GM10266 (cell line): ENCODE measurements at regions not wholly inside any gene's neighbourhood (a gene's known extent, or its start where the extent isn't known, plus 50 kb on each side); places are given as distances from the start of the nearest gene placed in this dataset.

Source experiments
- DNase-seq: peaks from one replicate; pipeline ENCODE4 v3.0.0; 2012; ENCODE audit errors: extremely low spot score
- CTCF ChIP-seq: IDR thresholded peaks from 2 replicates; pipeline ENCODE4 v1.5.1; 2012; ENCODE audit warnings: mild to moderate bottlenecking, low read depth; ENCODE audit not compliant: control insufficient read depth, insufficient read depth; ENCODE audit errors: missing control alignments

- DNase-seq: no peak
- no peak for TF ChIP-seq CTCF
These were observed 227.8 kb downstream of the KDR start for GRCh38 chr4:54897590-54897989.

- no peak for DNase-seq
- TF ChIP-seq CTCF: no peak
These were observed 224.9 kb downstream of the KIT start for GRCh38 chr4:54882616-54883015.

GRCh38 chr4:54879576-54879975 lies 221.8 kb downstream of the KIT start:
- no peak for DNase-seq

GRCh38 chr4:54877006-54877405 lies 219.2 kb downstream of the KIT start:
- no peak for TF ChIP-seq CTCF
- DNase-seq: no peak

More at GRCh38 chr4:54879576-54879975, 221.8 kb downstream of the KIT start:
- no peak for TF ChIP-seq CTCF

GRCh38 chr4:54872261-54872660 lies 214.5 kb downstream of the KIT start:
- DNase-seq: no peak
- TF ChIP-seq CTCF: no peak

GRCh38 chr4:54863571-54864255 lies 206.0 kb downstream of the KIT start:
- TF ChIP-seq CTCF: no peak
- no peak for DNase-seq

- DNase-seq: no peak
- no peak for TF ChIP-seq CTCF
These were observed 203.4 kb downstream of the KIT start for GRCh38 chr4:54861201-54861600.
